Fibroblast of skin of back (primary cell): ENCODE measurements at regions not wholly inside any gene's neighbourhood (a gene's known extent, or its start where the extent isn't known, plus 50 kb on each side); places are given as distances from the start of the nearest gene placed in this dataset.
"Not testable (repeated sequence)": the region's sequence is repeated elsewhere in the genome, so short reads cannot be mapped to it uniquely, and the experiment has no call there.

ENCODE experiments used
- DNase-seq: peaks from one replicate; pipeline ENCODE4 v3.0.0-alpha.2; 2013

DNA sequence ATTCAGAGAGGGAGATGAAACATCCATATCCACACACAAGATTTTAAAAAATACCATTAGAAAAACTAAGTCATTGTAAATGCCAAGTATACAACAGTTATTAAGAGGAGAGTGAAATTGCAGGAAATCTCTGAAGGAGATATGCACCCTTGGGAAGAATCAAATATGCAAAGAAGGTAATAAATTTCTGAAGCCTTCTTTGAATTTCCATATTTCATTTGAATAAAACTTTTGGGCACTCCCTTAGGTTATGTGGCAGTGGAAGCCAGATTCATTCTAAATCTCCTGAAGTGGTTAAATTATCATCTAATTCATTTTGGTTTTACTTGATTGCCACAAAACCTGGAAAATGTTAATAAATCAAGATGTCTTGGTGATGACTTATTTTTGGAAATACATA lies 138.9 kb upstream of the CLEC14A start:
- DNase-seq = no peak

DNA sequence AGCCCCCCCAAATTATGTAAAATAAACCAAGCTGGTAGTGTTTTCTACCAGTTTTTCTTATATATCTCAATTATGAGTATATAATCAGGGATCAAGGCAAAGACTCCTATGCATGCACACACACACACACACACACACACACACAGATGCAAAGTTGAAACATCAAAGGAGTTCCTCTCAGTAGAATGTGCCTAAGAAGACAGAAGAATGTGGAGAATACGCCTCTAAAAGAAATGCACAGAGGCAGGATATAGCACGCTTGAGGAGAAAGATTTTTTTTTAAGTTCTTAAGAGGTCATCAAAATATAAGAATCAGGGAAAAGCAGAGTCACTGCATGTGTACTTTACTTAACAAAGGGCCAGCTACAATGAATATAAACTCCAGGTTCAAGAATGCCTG lies 138.2 kb upstream of the CLEC14A start:
- DNase-seq = no peak

- DNase-seq = peak; percentile 55
Measured at GRCh38 chr14:38391334-38391733, 135.4 kb upstream of the CLEC14A start.

DNA sequence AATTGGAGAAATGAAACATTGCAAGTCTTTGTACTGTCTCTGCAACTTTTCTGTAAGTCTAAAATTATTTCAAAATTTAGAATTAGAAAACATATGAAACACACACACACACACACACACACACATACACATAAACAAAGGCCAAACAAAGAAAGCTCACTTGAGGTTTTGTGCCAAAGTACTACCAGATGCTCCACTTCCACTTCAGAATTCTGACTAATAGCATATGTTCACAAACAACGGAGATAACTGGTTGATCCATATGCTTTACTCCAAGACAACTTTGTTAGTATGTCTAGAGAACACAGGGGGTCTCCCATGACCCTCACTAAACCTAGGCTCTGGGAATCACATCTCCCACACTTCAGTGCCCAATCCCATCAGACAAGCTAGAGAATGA lies 133.8 kb upstream of the CLEC14A start:
- no peak for DNase-seq

GRCh38 chr14:38387821-38388220 lies 131.9 kb upstream of the CLEC14A start:
- no peak for DNase-seq

GRCh38 chr14:38385836-38386235 lies 129.9 kb upstream of the CLEC14A start:
- no peak for DNase-seq

- DNase-seq = no peak
Measured at GRCh38 chr14:38385343-38385742, 129.4 kb upstream of the CLEC14A start.

DNA sequence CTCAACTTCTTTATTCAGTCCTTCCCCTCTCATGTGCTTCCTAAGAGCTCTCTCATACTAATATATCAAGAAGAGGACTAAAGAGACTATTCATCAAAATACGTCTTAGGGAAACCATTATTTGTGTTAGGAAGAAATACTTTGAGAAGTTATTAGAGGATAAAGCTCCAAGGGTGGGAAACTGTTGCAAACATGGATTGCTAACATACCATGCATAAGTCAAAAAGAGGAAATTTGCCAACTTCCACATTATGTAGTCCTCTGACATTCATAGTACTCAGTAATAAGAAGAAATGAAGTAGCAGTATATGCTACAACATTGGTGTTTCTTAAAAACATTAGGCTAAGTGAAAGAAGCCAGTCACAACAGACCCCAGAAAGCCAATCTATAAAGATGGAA lies 128.8 kb upstream of the CLEC14A start:
- DNase-seq = peak; percentile 73

- DNase-seq = no peak
Measured at GRCh38 chr14:38367922-38368321, 112.0 kb upstream of the CLEC14A start.

DNA sequence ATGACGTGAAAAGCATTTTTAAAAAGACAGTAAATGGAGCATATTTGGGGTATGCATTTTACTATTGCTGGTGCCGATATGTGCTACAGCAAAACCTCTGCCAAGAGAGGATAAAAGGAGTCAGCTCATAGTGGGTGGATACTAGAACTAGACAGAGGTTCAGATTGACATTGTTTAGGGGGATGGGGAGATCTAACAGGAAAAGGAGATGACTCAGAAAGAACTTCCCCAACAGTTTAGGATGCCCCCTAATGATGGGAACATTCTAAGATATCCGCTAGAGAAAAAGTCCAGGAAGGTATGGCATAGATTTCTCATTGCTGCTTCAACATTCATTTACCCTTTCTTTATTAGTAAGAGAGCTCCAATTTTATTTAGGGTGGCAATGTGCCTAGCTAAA lies 110.5 kb upstream of the CLEC14A start:
- peak; percentile 31 for DNase-seq

GRCh38 chr14:38363217-38363616 lies 107.3 kb upstream of the CLEC14A start:
- DNase-seq = no peak

GRCh38 chr14:38357557-38357956 lies 101.7 kb upstream of the CLEC14A start:
- peak; percentile 93 for DNase-seq

DNA sequence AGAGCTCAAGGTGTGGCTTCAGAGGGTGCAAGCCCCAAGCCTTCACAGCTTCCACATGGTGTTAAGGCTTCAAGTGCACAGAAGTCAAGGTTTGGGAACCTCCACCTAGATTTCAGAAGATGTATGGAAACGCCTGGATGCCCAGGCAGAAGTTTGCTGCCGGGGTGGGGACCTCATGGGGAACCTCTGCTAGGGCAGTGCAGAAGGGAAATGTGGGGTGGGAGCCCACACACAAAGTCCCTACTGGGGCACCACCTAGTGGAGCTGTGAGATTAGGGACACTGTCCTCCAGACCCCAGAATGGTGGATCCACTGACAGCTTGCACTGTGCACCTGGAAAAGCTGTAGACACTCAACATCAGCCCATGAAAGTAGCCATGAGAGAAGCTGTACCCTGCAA lies 99.6 kb upstream of the CLEC14A start:
- DNase-seq = not testable (repeated sequence)

DNA sequence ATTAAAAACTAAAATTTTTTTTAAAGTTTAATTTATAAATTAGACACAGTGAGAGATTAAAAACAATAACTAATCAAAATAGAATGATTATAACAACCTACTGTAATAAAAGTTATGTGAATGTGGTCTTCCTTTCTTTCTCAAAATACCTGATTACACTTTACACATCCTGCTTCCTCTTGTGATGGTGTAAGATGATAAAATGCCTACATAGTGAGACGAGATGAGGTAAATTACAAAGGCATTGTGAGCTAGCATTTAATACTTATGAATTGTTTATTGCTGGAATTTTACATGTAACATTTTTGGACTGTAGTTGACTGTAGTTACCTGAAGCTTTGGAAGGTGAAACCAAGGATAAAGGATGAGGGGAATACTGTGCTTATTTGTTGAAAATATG lies 94.2 kb upstream of the CLEC14A start:
- no peak for DNase-seq

GRCh38 chr14:38342803-38343202 lies 86.9 kb upstream of the CLEC14A start:
- peak; percentile 92 for DNase-seq

- DNase-seq = peak; percentile 60
Measured at GRCh38 chr14:38339696-38340095, 83.8 kb upstream of the CLEC14A start.

GRCh38 chr14:38336298-38336697 lies 80.4 kb upstream of the CLEC14A start:
- no peak for DNase-seq

DNA sequence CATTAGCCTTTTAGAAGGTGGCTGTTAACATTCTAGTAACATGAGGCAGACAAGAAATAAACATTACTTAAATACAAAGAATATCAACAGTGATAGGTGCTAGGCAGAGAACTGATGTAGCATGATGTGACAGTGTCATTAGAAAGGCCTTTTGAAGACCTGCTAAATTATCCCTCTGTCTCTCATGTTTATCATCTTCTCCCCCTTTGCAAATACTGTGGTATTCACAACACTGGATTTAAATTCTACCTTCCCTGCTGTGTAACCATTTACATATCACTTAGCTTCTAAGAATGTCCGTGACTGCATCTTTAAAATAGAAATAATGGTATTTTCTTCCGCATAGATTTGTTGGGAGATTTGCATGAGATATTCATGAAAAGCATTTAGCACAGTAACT lies 74.4 kb upstream of the CLEC14A start:
- no peak for DNase-seq

DNA sequence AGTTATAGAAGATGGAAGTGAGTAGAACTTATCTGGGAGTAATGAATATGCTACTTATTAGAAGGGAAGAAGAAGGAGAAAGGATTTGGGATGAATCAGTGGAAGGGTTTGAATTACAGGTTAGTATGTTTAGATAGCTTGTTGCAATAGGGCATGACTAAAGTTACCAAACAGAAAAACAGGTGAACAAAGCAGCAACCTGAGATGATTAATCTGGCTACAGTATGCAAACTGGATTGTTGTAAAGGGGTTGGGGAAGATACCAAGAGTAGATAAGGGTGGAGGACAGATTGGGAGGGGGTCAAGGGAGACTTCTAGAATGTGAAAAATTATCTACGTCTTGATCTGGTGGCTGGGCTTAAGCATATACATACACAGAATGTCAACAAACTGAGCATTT lies 73.4 kb upstream of the CLEC14A start:
- no peak for DNase-seq

GRCh38 chr14:38316922-38317321 lies 61.0 kb upstream of the CLEC14A start:
- no peak for DNase-seq

GRCh38 chr14:38311655-38312054 lies 55.8 kb upstream of the CLEC14A start:
- DNase-seq = no peak

- no peak for DNase-seq
Measured at GRCh38 chr14:38310420-38310995, 54.6 kb upstream of the CLEC14A start.

DNA sequence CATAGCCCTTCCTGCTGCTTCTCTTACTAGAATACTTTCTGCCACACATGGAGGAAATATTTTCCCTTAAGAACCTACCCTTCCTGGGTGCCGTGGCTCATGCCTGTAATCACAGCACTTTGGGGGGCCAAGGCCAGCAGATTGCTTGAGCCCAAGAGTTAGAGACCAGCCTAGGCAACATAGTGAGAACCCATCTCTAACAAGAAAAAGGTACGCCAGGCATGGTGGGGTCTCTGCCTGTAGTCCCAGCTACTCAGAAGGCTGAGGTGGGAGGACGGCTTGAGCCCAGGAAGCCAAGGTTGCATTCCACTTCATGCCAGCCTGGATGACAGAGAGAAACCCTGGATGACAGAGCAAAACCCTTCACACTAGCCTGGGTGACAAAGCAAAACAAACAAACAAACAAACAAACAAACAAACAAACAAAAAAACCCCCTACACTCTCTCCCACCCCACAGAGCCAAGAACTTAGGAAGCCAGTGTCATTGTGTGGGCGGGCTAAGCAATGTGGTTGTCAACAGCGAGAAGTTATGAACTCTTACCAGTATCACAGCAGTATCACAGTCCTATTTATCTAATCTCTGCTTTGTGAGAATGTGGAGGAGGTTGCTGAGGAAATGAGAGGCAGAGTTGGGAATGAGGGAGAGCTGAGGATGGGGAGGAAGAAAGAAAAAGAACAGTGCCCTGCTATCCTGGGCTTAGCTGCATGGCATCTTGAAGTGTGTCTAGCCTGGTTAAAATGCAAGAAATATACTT lies 53.8 kb upstream of the CLEC14A start:
- no peak for DNase-seq
